ENCODE measurements at regions not wholly inside any gene's neighbourhood (a gene's known extent, or its start where the extent isn't known, plus 50 kb on each side); places are given as distances from the start of the nearest gene placed in this dataset.

DNA sequence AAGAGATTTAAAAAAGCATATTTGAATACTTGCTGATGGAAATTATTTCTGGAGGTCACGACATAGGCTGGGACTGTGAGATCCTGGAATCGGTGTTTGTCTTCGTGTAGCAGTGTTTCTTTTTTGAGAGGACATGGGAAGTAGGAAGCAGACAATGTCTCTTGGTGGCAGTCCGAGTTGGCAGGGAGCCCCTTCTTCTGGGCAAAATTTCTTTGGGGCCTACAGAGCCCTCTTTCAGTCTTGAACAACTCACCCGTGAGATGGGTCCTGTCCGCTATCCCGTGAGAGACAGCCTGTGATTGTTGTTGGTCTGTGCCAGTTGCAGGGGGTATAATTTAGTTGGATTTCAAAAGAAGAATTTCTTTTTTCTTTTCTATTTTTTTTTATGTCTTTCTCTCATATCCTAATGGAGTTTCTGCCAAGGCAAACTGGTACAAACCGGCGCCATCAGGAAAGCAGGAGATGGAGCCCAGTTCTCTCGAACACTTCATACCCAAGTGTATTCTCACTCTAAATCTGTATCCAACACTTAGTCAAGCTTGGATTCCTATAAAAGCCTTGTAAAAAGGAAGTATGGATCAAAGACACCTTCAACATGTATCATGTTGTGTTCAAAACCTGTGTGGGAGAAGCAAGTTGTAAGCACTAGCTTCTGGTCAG, 785.1 kb downstream of the MAFB start:
- H3K4me2 ChIP-seq, result no peak overlapping the region
- no peak for TF ChIP-seq ZNF114 (CRISPR knock-in tag; IDR thresholded peaks at IDR 0.05)
- TF ChIP-seq EZH2 (IDR thresholded peaks at IDR 0.05; ENCODE audit: low read depth, unreplicated experiment), result no peak
- no peak for TF ChIP-seq JUNB (IDR thresholded peaks at IDR 0.05; ENCODE audit: unreplicated experiment)
- TF ChIP-seq EZH2phosphoT487 (IDR thresholded peaks at IDR 0.05; ENCODE audit: unreplicated experiment), result no peak
- no peak for TF ChIP-seq NANOG (IDR thresholded peaks at IDR 0.05; ENCODE audit: borderline replicate concordance)
- TF ChIP-seq CTCF (conservative IDR thresholded peaks at IDR 0.05; ENCODE audit: low read depth in 2 of 2), result no peak
- no peak for TF ChIP-seq ZNF462 (CRISPR knock-in tag; IDR thresholded peaks at IDR 0.05)
- TF ChIP-seq STAT1 (IDR thresholded peaks at IDR 0.05; ENCODE audit: unreplicated experiment), result no peak
- no peak for TF ChIP-seq POLR2AphosphoS5 (IDR thresholded peaks at IDR 0.05; ENCODE audit: low read depth)
- ATAC-seq, result no peak

More for the DNA sequence above, 785.1 kb downstream of the MAFB start:
- H3K4me1 Mint-ChIP-seq, result peaks cover 28% of the 10 kb centered on the region
- H3K9me3 Mint-ChIP-seq, result no peaks in the 10 kb centered on the region; the same call in 2 of the 3 replicates
- no peak overlapping the region for H3K27ac ChIP-seq (ENCODE audit: low read depth)
- H3K36me3 ChIP-seq (ENCODE audit: insufficient read depth), result no peaks in the 10 kb centered on the region
- H3K4me1 ChIP-seq (ENCODE audit: insufficient read depth), result peaks cover 31% of the 10 kb centered on the region
- H3K27me3 ChIP-seq (ENCODE audit: insufficient read depth), result no peaks in the 10 kb centered on the region
- no peak overlapping the region for H2AFZ ChIP-seq
- no peak for DNase-seq (ENCODE audit: low spot score)
- H3K9me2 ChIP-seq (ENCODE audit: insufficient read depth), result peaks cover 7% of the 10 kb centered on the region; the same call in 1 of the 2 replicates
- no peak overlapping the region for H3K27ac Mint-ChIP-seq
- H3K79me2 ChIP-seq (replicated peaks; ENCODE audit: insufficient read depth), result no peaks in the 10 kb centered on the region
- H3K4me3 Mint-ChIP-seq, result no peak overlapping the region
- H3K4me3 ChIP-seq, result no peak overlapping the region
- peaks cover 2% of the 10 kb centered on the region for H3K27me3 Mint-ChIP-seq (ENCODE audit: insufficient read depth, low read depth, poor library complexity)
- no peaks in the 10 kb centered on the region for H3F3A ChIP-seq (replicated peaks; ENCODE audit: low read depth)
- H4K20me1 ChIP-seq (replicated peaks; ENCODE audit: insufficient read depth), result no peaks in the 10 kb centered on the region
- peaks cover 5% of the 10 kb centered on the region; the same call in 2 of the 3 replicates for H3K36me3 Mint-ChIP-seq (ENCODE audit: low read depth)
